ENCODE measurements at regions not wholly inside any gene's neighbourhood (a gene's known extent, or its start where the extent isn't known, plus 50 kb on each side); places are given as distances from the start of the nearest gene placed in this dataset.

GRCh38 chr9:12554636-12555035 is 138.5 kb upstream of the TYRP1 start:
- TF ChIP-seq NFE2L2 (IDR thresholded peaks at IDR 0.05; ENCODE audit: low read depth, low read length) (no peak), CTCF (conservative IDR thresholded peaks at IDR 0.05; ENCODE audit: low read depth, low read length) (0 out of 2 replicates have a peak, but pooled peaks have one; percentile 14)
- dilution Hi-C loops (cut with HindIII; ENCODE audit: low sequenced_read_pairs, unreplicated experiment): no loop called here

More at GRCh38 chr9:12554636-12555035, 138.5 kb upstream of the TYRP1 start:
- no peak overlapping the region for H4K5ac ChIP-seq (ENCODE audit: low read depth, low read length)
- DNase-seq (peak; percentile 1), ATAC-seq (ENCODE audit: low read depth) (no peak)
- no peak overlapping the region for H2AK9ac ChIP-seq (replicated peaks; ENCODE audit: low read depth, low read length, poor library complexity)
- no peak overlapping the region for H2AK5ac ChIP-seq (ENCODE audit: low read depth, low read length)
- H2AFZ ChIP-seq (replicated peaks; ENCODE audit: low read length, poor library complexity): no peak overlapping the region
- CTCF ChIA-PET: no interaction called here
- intact Hi-C loops (cut with micrococcal nuclease): no loop called here
- no peak overlapping the region for H4K8ac ChIP-seq (ENCODE audit: low read depth in 2 of 2, low read length in 2 of 2)
- H2BK20ac ChIP-seq (ENCODE audit: low read depth, low read length): no peak overlapping the region
- no TSS peak for BruUV-seq (replicated peaks)
- H3K23ac ChIP-seq (ENCODE audit: low read depth, low read length): no peak overlapping the region
- no peaks in the 10 kb centered on the region for H3K36me3 ChIP-seq (ENCODE audit: control insufficient read depth, insufficient read depth, low read length)
- H3K4me2 ChIP-seq (ENCODE audit: low read depth, low read length): no peak overlapping the region
- no peak overlapping the region for H3K4me3 ChIP-seq (ENCODE audit: insufficient read depth, low read depth, low read length)
- H3K56ac ChIP-seq (ENCODE audit: extremely low read depth, insufficient read depth, low read length): no peak overlapping the region
- no peaks in the 10 kb centered on the region for H3K9me3 ChIP-seq (ENCODE audit: control insufficient read depth, insufficient read depth, low read length)
- no peak overlapping the region for H2BK120ac ChIP-seq (ENCODE audit: low read depth, low read length)
- no peak overlapping the region for H3K18ac ChIP-seq (ENCODE audit: low read depth, low read length)
- no CpG with 5 or more reads among the region's 5 CpGs for WGBS, 2 experiments (ENCODE audit: extremely low coverage in 2 of 2, insufficient read length in 1 of 2)
- no peak overlapping the region for H2BK5ac ChIP-seq (ENCODE audit: low read depth, low read length, poor library complexity, severe bottlenecking)
- H3K27me3 ChIP-seq (ENCODE audit: control insufficient read depth, insufficient read depth, low read length): no peaks in the 10 kb centered on the region
- no peaks in the 10 kb centered on the region for H3K4me1 ChIP-seq (ENCODE audit: control insufficient read depth, insufficient read depth, low read length)
- H3K14ac ChIP-seq (replicated peaks; ENCODE audit: low read depth, low read length): no peak overlapping the region
- H3K27ac ChIP-seq (ENCODE audit: insufficient read depth, low read length): no peak overlapping the region
- H2BK15ac ChIP-seq (ENCODE audit: low read depth, low read length): no peak overlapping the region
- POLR2A ChIA-PET (ENCODE audit: unreplicated experiment): no interaction called here
- no peak overlapping the region for H3K4ac ChIP-seq (ENCODE audit: low read depth, low read length)
- no peak overlapping the region for H4K91ac ChIP-seq (ENCODE audit: insufficient read depth, low read depth, low read length)
- H3K9ac ChIP-seq (ENCODE audit: low read depth, low read length): no peak overlapping the region
- H3K9me1 ChIP-seq (ENCODE audit: insufficient read depth, low read length): no peaks in the 10 kb centered on the region
- no peaks in the 10 kb centered on the region for H3K79me1 ChIP-seq (ENCODE audit: low read depth in 1 of 2, low read length in 2 of 2)
- in situ Hi-C loops (cut with MboI; ENCODE audit: low sequenced_read_pairs): no loop called here
- no peaks in the 10 kb centered on the region for H4K20me1 ChIP-seq (ENCODE audit: insufficient read depth, low read length)

All from IMR-90 (cell line).